HG03280 (cell line): ENCODE measurements at regions not wholly inside any gene's neighbourhood (a gene's known extent, or its start where the extent isn't known, plus 50 kb on each side); places are given as distances from the start of the nearest gene placed in this dataset.

Experiments used
- ATAC-seq: cut with Tn5 transposase; IDR thresholded peaks from one replicate; pipeline ENCODE4 v1.9.1; 2021; ENCODE audit warnings: mild to moderate bottlenecking, moderate library complexity; ENCODE audit not compliant: unreplicated experiment

DNA sequence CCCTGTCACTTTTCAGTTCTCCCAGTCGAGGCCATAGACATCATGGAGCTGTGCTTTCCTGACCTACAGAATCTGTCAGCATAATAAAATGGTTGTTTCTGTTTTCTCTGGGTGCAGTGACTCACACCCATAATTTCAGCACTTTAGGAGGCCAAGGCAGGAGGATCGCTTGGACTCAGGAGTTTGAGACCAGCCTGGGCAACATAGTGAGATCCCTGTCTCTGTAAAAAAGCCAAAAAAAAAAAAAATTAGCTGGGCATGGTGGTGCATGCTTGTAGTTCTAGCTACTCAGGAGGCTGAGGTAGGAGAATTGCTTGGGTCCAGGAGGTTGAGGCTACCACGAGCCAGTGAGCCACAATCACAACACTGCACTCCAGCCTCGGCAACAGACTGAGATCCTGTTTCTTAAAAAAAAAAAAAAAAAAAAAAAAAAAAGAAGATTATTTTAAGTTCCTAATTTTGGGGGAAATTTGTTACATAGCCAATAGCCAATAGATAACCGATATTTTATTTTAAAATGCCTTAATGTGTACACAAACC is 196.2 kb downstream of the ADSS2 start:
- no peak for ATAC-seq

DNA sequence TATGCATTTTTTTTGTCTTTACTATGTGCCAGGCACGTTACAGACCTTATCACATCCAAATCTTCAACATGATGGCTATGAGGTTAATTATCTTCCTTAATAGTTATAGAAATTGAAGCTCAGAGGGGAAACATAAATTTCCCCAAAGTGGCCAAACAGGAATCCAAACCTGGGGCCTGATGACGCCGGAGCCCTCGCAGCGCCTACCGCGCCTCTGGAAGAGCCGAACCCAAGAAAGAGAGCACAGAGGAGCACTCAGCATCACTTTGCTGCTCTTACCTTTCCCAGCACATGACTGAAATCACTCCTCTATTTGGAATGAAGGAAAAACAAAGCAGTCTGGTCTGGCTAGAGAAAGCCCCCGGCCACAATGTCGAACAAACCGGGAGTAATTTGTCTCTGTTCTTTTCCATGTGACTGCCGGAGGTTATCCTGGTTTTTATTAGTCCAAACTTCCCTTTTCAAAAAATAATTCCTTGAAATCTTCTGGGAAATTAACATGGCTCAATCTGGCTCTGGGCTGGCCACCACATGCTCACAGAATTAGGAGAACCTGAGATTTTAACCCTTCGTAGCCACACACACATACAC is 195.5 kb downstream of the ADSS2 start:
- no peak for ATAC-seq

DNA sequence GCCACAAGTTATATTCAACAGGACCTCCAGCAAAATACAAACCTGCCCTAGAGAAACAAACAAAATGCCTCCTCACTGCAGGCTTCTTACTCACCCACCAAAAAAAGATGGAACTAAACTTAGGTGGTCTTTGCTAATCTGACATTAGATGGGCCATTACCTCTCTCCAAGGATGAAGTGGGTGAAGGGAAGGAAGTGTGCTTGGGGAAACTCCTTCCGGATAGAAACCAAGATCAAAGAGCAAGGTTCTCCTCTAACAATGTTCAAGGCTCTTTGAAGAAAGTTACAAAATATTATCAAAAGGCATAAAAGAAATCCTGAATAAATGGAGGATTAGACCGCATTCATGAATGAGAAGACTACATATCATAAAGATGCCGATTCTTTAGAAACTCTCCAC is 187.5 kb downstream of the ADSS2 start:
- no peak for ATAC-seq

DNA sequence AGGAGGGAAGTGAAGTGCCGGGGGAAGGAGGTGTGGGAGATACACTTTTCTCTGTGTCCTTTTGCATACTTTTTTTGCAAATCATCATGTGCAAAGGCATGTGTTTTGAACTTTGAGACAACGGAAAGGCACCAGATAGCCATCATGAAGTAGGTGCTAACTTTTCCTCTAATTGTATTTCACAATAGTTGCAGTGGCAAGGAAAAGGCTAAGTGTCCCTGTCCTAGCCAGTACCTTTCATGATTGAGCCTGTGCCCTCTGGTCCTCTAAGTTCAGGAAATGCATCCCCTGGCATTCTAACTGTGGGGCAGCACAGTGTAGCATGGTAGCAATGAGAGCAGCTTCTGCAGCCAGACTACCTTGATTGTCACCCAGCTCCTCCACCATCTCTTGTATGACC is 186.2 kb downstream of the ADSS2 start:
- ATAC-seq: no peak

DNA sequence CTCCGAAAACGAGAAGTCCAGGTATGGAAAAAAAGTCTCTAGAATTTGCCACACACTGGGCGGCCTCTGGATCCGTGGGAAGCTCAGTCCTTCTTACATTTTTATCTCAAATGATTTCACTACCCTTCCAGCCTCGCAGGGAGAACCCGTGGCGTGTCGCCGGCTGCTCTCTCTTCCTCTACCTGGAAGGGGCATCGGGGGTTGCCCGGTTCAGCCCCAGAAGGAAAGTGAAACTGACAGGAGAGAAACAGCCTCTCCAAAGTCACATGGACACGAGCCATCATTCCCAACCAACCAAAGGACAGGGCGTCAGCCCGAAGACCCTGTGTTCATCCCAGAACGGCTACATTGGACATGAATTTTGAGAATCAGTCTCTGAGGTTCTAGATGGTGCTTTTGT is 182.5 kb downstream of the ADSS2 start:
- no peak for ATAC-seq

DNA sequence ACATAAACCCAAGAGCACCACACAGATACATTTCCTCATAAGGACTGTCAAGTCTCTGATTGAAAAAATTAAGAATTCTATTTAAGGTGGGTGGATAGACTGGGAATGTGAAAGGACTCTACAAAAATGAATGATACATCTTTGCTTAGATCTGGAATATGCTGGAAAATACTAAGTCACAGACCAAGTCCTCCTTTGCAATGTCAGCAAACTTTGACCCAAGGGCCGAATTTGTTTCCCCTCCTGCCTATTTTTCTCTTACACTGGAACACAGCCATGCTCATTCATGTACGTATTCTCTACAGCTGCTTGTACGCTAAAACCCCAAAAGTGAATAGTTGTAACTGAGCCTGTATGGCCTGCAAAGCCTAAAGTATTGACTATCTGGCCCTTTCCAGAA is 180.7 kb downstream of the ADSS2 start:
- ATAC-seq: no peak

DNA sequence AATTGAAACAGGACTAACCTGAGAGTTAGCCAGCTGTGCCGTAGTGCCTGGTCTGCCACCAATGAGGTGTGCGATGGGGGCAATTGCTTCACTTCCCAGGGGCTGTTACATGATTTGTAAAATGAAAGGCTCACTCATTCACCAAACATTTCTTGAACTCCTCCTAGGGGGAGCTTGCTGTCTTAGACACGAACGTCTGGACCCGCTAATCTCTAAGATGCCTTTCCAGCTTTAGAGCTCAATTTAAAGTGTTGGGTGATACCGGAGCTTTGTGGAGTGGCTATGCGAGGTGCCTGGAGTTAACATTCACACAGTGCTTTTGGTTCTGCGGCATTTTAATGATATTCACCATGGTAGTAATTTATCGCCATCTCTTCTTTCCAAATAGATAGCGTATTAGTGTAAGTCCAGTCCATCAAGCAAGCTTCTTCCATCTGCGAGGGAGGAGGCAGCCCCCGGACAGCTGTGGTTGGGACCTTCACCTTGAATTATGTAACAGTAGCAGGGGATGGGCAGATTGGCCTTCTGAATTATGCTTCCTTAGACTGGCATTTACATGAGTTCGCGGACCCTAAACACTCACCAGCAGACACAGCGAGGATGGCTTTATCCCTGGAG is 179.9 kb downstream of the ADSS2 start:
- ATAC-seq: no peak

DNA sequence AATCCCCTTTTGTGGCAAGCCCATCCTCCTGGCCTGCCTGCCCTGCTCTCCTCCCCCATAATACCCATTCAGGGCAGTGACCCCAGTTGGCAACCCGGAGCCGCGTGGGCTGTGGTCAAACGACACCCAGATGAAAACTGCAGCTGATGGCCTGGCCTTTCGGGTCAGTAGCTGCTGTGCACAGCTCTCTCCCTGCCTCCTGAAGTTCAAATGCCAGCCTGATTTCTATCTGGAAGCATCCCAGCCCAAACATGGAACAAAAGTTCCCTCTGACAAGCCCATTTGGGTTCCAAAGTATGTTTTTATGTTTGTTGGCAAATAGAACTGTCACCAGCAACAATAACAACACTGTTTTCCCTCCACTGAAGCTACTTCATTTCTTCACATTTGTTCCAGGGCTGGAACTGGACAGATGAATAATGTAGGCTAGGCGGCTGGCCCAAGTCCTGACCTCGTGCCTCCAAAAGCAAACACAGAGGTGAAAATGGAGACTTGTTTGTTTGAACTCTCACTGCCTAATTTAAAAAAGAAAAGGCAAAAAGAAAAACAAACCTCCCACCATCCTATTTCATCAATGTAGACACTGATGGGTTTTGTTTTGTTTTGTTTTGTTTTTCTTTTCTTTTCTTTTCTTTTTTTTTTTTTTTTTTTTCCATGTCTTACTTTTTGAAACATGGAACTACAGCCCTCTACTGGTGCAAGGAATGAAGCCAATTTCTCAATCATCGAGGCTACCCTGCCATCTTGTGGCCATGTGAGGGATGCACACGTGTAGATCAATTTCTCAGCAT is 179.0 kb downstream of the ADSS2 start:
- peak; percentile 84 for ATAC-seq

DNA sequence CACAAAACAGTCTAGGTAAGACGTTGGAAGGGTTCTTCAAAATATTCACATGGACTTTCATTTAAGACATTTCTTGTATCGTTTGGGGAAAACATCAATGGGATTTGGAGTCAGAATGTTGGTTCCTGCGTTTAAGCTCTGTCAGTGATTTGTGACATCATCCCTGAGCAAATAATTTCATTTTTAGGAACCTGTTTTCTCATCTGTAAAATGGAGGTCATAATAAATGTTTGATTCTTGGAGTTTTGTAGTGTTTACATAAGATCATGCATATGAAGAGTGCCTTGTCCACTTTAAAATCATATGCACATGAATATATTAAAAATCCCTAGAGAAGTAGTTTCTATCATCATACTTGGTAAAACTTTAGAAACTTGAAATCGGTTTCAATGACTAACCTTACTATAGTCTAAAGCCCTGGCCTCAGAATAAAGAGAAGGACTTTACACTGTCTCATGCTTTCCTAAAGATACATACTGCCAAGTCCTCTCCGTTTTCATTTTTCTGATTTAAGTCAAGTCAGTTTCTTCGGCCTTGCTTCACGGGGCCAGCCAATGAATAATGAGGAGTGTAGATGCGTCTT is 178.4 kb downstream of the ADSS2 start:
- ATAC-seq: no peak

DNA sequence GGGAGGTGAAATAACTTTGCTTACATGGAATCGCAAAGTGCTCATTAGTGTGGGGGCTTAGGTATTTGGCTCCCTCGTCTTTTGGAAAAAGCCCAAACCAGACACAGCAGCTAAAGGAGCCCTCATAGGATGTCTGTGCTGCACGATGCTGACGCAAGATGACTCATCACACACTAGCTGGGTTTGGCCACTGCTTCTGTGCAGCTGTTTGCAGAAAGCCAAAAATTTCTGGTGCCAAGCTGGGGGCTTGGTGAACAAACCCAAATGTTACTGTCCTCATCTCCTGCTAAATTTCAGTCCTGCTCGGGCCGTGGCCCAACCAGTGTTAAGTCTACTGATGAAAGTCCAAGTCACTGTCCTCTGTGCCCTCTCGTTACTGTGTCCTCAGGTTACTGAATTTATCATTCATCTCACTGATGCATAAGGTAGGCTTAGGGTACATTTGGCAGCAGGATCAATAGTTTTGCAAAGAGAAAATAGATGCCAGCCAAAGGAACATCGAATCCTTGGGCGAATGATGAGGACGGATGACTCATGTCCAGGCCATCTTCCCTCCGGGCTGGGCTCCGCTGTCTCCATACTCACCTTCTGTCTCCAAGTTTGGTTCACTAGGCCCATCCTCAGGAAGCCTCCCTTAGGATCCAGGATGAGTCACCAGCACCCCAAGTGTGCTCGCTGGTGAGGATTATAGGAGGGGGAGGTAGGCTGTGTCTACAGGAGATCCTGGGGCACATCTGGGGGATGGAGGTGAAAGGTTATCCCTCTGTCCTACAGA is 177.7 kb downstream of the ADSS2 start:
- no peak for ATAC-seq

DNA sequence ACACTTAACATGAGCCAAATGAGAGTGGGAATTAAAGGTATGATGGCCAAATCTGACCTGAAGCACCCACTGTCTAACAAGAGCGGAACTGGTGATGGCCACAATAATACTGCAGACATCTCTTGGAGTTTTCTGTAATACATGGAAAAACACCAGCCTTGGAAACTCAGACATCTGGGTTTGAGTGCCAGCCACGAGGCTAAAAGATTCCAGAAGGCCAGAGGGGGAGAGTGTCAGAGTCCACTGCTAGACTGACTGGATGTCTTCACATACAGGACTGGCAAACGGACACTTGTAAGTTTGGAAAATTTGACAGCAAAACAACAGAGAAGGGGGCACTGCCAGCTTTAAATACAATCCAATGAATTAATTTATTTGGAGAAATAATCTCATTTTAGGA is 175.1 kb downstream of the ADSS2 start:
- no peak for ATAC-seq

DNA sequence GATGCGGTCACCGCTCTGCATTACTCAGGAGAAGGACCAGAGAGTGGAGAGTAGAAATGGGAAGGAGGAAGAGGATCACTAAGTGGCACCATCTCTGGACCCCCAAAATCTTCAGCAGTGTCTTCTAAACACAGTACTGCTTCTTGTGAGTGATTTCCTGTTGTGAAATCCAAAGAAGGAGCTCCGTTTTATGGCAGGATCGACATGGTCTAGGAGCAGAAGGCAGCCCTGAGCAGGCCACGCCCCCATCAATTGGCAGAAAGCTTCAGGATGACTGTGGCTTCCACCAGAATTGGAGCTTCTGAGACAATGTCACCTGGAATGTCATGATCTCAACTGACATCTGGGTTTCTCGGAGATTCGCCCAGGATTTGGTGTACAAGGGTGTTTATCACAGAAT is 171.5 kb downstream of the ADSS2 start:
- no peak for ATAC-seq

DNA sequence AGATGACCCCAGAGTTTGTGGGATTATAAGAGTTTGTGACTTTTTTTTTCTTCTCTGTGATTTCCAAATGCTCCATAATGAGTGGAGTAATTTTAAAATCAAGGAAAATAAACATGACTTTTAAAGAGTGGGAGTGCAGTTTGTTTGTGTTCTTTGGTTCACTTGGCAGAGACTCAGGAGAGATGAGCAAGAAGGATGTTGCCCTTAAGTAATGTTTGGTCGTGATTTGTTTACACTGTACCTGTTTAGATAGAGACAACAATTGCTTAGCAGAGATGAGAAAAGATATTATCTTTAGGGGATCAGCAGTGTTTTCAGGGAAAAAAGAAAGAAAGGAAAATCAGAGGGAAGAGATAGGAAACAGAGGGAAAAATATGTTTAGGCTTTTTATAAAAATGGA is 170.8 kb downstream of the ADSS2 start:
- no peak for ATAC-seq

DNA sequence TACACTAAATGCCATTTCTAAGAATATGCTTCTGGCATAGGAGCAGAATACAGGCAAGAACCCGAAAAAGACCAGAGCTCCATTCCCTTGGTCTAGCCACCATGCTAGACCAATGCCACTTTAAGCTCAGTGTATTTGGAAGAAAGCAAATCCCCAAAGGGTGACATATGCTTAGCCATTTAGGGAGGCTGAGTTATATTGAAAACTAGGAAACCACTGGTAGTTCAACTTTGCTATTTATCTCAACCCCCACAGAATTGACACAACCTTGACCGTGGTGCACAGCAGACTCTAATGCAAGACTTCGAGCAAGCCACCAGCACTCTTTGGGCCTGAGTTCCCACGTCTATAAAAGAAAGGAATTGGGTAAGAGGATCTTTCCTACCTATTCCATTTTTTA is 167.9 kb downstream of the ADSS2 start:
- ATAC-seq: no peak

DNA sequence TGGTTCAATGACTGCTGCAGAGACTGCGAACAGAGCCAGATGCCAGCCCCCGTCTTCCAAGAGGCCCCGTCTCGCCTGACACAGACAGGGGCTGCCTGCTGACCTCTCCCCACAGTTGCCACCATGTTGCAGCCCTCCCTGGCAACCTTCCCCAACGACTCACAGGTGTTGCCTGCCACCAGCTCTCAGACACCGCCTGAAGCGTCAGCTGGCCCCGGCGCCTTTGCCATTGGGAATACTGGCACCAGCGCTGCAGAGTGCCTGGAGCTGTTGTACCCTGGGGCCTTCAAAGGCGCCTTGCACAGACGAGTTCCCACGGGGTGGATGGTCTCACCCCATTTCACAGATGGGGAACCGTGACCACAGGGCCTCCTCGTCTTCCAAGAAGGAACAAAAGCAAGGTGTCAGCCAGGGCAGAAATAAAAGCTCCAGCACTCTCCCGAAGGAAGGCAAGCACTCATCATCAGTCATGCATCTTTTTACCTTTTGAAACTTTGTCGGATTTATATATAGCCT is 167.0 kb downstream of the ADSS2 start:
- ATAC-seq: no peak

DNA sequence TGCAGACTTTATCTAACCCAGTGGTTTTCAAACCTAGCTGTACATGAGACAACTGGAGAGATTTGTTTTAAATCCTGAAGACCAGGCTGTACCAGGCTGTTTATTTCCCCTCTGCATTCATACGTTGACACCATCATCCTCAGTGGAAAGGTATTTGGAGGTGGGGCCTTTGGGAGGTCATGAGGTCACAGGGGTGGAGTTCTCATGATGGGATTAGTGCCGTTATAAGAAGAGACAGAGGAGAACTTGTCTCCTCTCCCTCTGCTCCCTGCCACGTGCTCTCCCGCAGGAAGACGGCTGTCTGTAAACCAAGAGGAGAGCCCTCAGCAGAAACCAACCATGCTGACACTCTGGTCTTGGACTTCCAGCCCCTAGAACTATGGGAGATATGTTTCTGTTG is 165.4 kb downstream of the ADSS2 start:
- no peak for ATAC-seq

DNA sequence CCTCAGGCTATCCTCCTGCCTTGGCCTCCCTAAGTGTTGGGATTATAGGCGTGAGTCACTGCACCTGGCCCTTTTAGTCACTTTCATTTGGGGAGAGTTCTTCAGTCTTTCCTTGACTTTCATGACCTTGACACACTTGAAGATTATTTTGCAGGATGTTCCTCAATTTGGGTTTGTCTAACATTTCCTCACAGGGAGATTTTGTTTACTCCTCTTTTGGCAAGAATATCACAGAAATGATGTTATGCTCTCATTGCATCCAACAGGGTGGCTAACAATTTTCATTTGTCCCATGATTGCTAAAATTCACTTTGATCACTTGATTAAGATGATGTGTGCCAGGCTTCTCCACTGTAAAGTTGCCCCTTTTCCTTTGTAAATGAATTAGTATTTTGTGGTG is 164.0 kb downstream of the ADSS2 start:
- ATAC-seq: no peak

DNA sequence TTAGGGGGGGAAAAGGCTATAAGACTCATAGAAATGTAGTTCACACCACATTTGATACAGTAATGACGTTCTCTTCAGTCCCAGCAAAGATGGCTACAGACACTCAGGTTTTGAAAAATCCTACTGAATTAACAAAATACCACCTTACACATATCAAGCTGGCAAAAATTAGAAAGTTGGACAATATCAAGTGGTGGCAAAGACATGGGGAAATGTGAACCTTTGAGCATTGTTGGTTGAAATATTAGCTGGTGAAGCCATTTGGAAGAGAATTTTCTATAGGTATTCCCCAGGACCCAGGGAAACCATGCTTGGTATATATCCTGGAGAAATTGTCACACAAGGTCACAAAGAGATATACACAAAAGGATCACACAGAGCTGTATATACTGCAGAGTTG is 163.0 kb downstream of the ADSS2 start:
- ATAC-seq: no peak

DNA sequence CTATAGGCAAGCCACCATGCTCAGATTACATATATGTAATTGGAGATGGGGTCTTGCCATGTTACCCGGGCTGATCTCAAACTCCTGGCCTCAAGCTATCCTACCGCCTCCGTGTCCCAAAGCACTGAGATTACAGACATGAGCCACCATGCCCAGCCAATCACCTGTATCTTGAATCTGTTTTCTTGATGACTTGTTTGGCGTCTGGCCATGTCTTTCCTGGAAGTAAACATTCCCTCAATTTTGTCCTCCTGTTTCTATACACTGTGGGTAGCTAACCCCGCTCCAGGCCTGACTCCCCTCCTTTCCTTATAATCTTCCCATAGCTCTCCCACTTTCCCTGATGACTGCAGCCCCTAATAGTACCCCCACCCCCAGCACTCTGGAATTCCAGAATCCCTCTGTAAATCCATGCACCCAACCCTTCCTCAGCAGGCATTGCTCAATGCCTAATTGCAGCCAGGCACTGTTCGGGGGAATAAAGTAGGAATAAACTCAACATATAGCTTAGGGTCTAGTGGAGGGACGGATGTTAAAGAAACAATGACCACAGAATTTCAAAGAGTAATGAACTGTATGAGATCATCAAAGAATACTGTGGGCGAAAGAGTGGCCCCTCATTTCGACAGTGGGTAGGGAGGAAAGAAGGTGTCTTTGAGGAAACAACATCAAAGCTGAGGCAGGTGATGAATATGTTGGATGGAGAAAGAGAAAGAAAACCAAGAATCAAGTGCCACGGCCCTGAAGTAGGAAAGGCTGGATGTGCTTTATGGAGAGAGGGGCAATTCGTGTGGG is 161.5 kb downstream of the ADSS2 start:
- no peak for ATAC-seq
